K562 (cell line): ENCODE measurements at regions not wholly inside any gene's neighbourhood (a gene's known extent, or its start where the extent isn't known, plus 50 kb on each side); places are given as distances from the start of the nearest gene placed in this dataset.

Experiments used
- ATAC-seq: fragments of 200-7000 bp; cut with Tn5 transposase; 3 replicates; pipeline ENCODE4 v1.9.1; 2020; ENCODE audit warnings: moderate library complexity
- BruUV-seq: library from RNA; stranded (reverse); fragments of 400-500 nt; replicated peaks from 2 replicates; lab custom pipeline; 2021; lab: Mats Ljungman, UMichigan
- CTCF ChIA-PET: fragments of 300-600 bp; formaldehyde crosslinking; extraction: SDS; loops from one replicate; lab custom pipeline; 2021; ENCODE audit warnings: low intra/inter-chr PET ratio; lab: Yijun Ruan, JAX
- POLR2A ChIA-PET: fragments of 300-600, 350-650 bp; sonication (Branson Sonifier 250); formaldehyde crosslinking; extraction: SDS; loops from one replicate; lab custom pipeline; 2021; ENCODE audit warnings: antibody characterized with exemption, inconsistent platforms; lab: Yijun Ruan, JAX
- DNase-seq, 4 experiments: peaks; one replicate each; pipeline versions ENCODE4 v3.0.0 to v3.0.0-alpha.2; 2011 to 2018; ENCODE audit warnings: low spot score in 3 of 4, mixed read lengths in 3 of 4; ENCODE audit errors: extremely low read depth in 1 of 4
- FAIRE-seq: peaks from 2 replicates; lab custom pipeline; 2011; peaks lifted over from hg19 to GRCh38; lab: Jason Lieb, UNC
- H2AFZ ChIP-seq: 2 replicates; pipeline ENCODE4 v1.6.0; 2011; ENCODE audit warnings: low read depth, low read length, control low read depth, inconsistent platforms
- H3K27ac ChIP-seq: fragments of 200-600 bp; 3 replicates; pipeline ENCODE4 v1.8.0; 2011; ENCODE audit warnings: low read depth, mild to moderate bottlenecking, control low read depth, inconsistent platforms, low read length, moderate library complexity, mixed read lengths; ENCODE audit errors: extremely low read depth
- H3K27me3 ChIP-seq, 2 experiments: fragments of 300-600 bp in 1 of 2; 2 replicates in 1 of 2; 3 replicates in 1 of 2; pipeline versions ENCODE4 v1.6.0 to v1.8.0; 2011; ENCODE audit warnings: inconsistent platforms in 2 of 2, low read length in 2 of 2, mild to moderate bottlenecking in 1 of 2, mixed read lengths in 1 of 2, moderate library complexity in 1 of 2; ENCODE audit not compliant: control insufficient read depth in 2 of 2, insufficient read depth in 2 of 2
- H3K36me3 ChIP-seq: fragments of 300-600 bp; 3 replicates; pipeline ENCODE4 v1.8.0; 2011; ENCODE audit warnings: mild to moderate bottlenecking, low read length, inconsistent platforms; ENCODE audit not compliant: control insufficient read depth, insufficient read depth
- H3K4me1 ChIP-seq, 2 experiments: fragments of 200-600 bp in 1 of 2; replicated peaks in 1 of 2; 2 replicates in 1 of 2; 3 replicates in 1 of 2; pipeline versions ENCODE4 v1.5.1 to v1.8.0; 2011; ENCODE audit warnings: inconsistent platforms in 2 of 2, low read length in 2 of 2, mild to moderate bottlenecking in 1 of 2, mixed read lengths in 1 of 2, moderate library complexity in 1 of 2; ENCODE audit not compliant: control insufficient read depth in 2 of 2, insufficient read depth in 2 of 2
- H3K4me2 ChIP-seq: 2 replicates; pipeline ENCODE4 v1.6.1; 2011; ENCODE audit warnings: low read length, control low read depth, inconsistent platforms, mixed read lengths; ENCODE audit not compliant: insufficient read depth
- H3K4me3 ChIP-seq: fragments of 200-600 bp; sonication (generic), shearing (Covaris generic); 2 replicates; pipeline ENCODE4 v1.5.1; 2016; ENCODE audit warnings: control low read depth, inconsistent platforms
- H3K79me2 ChIP-seq: fragments of 200-600 bp; 3 replicates; pipeline ENCODE4 v1.8.0; 2011; ENCODE audit warnings: low read length, inconsistent platforms; ENCODE audit not compliant: control insufficient read depth, insufficient read depth
- H3K9ac ChIP-seq, 2 experiments: 2 replicates each; pipeline versions ENCODE4 v1.6.0 to v1.6.1; 2011; ENCODE audit warnings: low read depth in 2 of 2, low read length in 2 of 2, control low read depth in 1 of 2, inconsistent platforms in 1 of 2, mild to moderate bottlenecking in 1 of 2, mixed read lengths in 1 of 2; ENCODE audit not compliant: insufficient read depth in 1 of 2
- H3K9me1 ChIP-seq: one replicate; pipeline ENCODE4 v1.6.0; 2011; ENCODE audit warnings: inconsistent platforms, mild to moderate bottlenecking, low read length, moderate library complexity; ENCODE audit not compliant: control insufficient read depth, insufficient read depth
- H3K9me3 ChIP-seq: replicated peaks from 2 replicates; pipeline ENCODE4 v1.5.1; 2011; ENCODE audit warnings: low read depth, low read length, inconsistent platforms; ENCODE audit not compliant: control insufficient read depth, insufficient read depth
- H4K20me1 ChIP-seq: replicated peaks from 2 replicates; pipeline ENCODE4 v1.6.1; 2011; ENCODE audit warnings: low read length, inconsistent platforms, mixed read lengths; ENCODE audit not compliant: control insufficient read depth, insufficient read depth
- BRF1 ChIP-seq: IDR thresholded peaks from 3 replicates; pipeline ENCODE4 v1.6.1; 2011; ENCODE audit warnings: borderline replicate concordance, mild to moderate bottlenecking; ENCODE audit not compliant: insufficient read length; ENCODE audit errors: extremely low read depth
- CCAR2 ChIP-seq: fragments of 200-400 bp; formaldehyde crosslinking; IDR thresholded peaks from 2 replicates; pipeline ENCODE4 v1.6.1; 2017; ENCODE audit warnings: mild to moderate bottlenecking, low read depth, low read length
- HIVEP1 ChIP-seq: fragments of 250-450 bp; sonication (Bioruptor Pico); IDR thresholded peaks from 2 replicates; pipeline ENCODE4 v1.4.0; 2020; ENCODE audit warnings: mild to moderate bottlenecking
- MAFF ChIP-seq: IDR thresholded peaks from 2 replicates; pipeline ENCODE4 v1.6.1; 2012; ENCODE audit warnings: low read length, improper control_type of control experiment
- NELFE ChIP-seq: IDR thresholded peaks from 2 replicates; pipeline ENCODE4 v1.6.1; 2011; ENCODE audit warnings: mild to moderate bottlenecking; ENCODE audit not compliant: insufficient read depth, insufficient read length
- PHF21A ChIP-seq: fragments of 450-650 bp; IDR thresholded peaks from 2 replicates; pipeline ENCODE4 v1.6.1; 2017; ENCODE audit warnings: low read depth, borderline replicate concordance
- SMARCE1 ChIP-seq: fragments of 450-650 bp; IDR thresholded peaks from 2 replicates; pipeline ENCODE4 v1.7.1; 2016; ENCODE audit warnings: mild to moderate bottlenecking
- ZBTB34 ChIP-seq: fragments of 250-450 bp; sonication (Bioruptor Pico); IDR thresholded peaks from 2 replicates; pipeline ENCODE4 v1.8.0; 2021; ENCODE audit warnings: mild to moderate bottlenecking, moderate library complexity
- ZC3H8 ChIP-seq: fragments of 450-650 bp; IDR thresholded peaks from 2 replicates; pipeline ENCODE4 v1.6.1; 2017
- ZHX1 ChIP-seq: fragments of 150-350 bp; conservative IDR thresholded peaks from 2 replicates; pipeline ENCODE4 v1.6.1; 2014; ENCODE audit warnings: low read length
- ZNF239 ChIP-seq: fragments of 250-450 bp; sonication (Bioruptor Pico); IDR thresholded peaks from 2 replicates; pipeline ENCODE4 v1.4.0; 2020; ENCODE audit warnings: mild to moderate bottlenecking
- whole genome bisulfite sequencing: fragments of 100-300 bp; shearing (Covaris generic); methylation state at CpG from one replicate; pipeline ENCODE4 v1.1.6; 2016; ENCODE audit warnings: low coverage, mixed read lengths; ENCODE audit not compliant: insufficient coverage; ENCODE audit errors: missing lambda C conversion rate; 5-methylcytosine and 5-hydroxymethylcytosine counted together
- in situ Hi-C: fragments of 300-500 bp; cut with MboI; formaldehyde crosslinking; loops from 4 replicates; pipeline ENCODE4 v1.15.0; 2018; ENCODE audit warnings: inconsistent platforms, mixed read lengths
- intact Hi-C: fragments of 100-400 bp; cut with micrococcal nuclease; formaldehyde crosslinking; loops from 2 replicates; pipeline ENCODE4 v1.14.2; 2022
- TF ChIP-seq, protein P1 (sequence below): sonication (generic); formaldehyde crosslinking; IDR thresholded peaks from 2 replicates; pipeline ENCODE4 v1.8.1; 2023; ENCODE audit warnings: missing genetic modification reagents, mild to moderate bottlenecking, borderline replicate concordance

DNA sequence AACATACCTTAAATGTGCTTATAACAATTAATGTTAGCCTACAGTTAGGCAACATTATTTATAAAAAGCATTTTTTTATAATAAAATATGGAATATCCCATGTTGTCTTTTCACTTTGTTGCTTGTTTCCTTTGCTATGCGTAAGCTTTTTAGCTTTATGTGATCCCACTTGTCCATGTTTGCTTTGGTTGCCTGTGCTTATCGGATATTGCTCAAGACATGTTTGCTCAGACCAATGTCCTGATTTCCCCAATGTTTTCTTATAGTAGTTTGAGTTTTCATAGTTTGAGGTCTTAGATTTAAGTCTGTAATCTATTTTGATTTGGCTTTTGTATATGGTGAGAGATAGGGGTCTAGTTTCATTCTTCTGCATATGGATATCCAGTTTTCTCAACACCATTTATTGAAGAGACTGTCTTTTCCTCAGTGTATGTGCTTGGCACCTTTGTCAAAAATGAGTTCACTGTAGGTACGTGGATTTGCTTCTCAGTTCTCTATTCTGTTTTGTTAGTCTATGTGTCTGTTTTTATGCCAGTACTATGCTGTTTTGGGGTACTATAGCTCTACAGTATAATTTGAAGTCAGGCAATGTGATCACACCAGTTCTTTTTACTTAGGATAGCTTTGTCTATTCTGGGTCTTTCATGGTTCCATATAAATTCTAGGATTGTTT lies 592.7 kb upstream of the SEMA6D start:
- no peak for ATAC-seq
- no peak for TF ChIP-seq ZHX1
- TF ChIP-seq, protein P1, sequence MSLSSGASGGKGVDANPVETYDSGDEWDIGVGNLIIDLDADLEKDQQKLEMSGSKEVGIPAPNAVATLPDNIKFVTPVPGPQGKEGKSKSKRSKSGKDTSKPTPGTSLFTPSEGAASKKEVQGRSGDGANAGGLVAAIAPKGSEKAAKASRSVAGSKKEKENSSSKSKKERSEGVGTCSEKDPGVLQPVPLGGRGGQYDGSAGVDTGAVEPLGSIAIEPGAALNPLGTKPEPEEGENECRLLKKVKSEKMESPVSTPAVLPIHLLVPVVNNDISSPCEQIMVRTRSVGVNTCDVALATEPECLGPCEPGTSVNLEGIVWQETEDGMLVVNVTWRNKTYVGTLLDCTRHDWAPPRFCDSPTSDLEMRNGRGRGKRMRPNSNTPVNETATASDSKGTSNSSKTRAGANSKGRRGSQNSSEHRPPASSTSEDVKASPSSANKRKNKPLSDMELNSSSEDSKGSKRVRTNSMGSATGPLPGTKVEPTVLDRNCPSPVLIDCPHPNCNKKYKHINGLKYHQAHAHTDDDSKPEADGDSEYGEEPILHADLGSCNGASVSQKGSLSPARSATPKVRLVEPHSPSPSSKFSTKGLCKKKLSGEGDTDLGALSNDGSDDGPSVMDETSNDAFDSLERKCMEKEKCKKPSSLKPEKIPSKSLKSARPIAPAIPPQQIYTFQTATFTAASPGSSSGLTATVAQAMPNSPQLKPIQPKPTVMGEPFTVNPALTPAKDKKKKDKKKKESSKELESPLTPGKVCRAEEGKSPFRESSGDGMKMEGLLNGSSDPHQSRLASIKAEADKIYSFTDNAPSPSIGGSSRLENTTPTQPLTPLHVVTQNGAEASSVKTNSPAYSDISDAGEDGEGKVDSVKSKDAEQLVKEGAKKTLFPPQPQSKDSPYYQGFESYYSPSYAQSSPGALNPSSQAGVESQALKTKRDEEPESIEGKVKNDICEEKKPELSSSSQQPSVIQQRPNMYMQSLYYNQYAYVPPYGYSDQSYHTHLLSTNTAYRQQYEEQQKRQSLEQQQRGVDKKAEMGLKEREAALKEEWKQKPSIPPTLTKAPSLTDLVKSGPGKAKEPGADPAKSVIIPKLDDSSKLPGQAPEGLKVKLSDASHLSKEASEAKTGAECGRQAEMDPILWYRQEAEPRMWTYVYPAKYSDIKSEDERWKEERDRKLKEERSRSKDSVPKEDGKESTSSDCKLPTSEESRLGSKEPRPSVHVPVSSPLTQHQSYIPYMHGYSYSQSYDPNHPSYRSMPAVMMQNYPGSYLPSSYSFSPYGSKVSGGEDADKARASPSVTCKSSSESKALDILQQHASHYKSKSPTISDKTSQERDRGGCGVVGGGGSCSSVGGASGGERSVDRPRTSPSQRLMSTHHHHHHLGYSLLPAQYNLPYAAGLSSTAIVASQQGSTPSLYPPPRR (CRISPR knock-in tag), result no peak
- no peak for TF ChIP-seq ZC3H8
- no peak for TF ChIP-seq MAFF
- no peak for TF ChIP-seq PHF21A
- TF ChIP-seq HIVEP1, result no peak
- TF ChIP-seq BRF1, result no peak
- TF ChIP-seq ZNF239 (CRISPR knock-in tag), result no peak
- no peak for TF ChIP-seq SMARCE1
- no peak for TF ChIP-seq ZBTB34 (CRISPR knock-in tag)
- TF ChIP-seq NELFE, result no peak
- TF ChIP-seq CCAR2, result no peak
- TF ChIP-seq, all 486 proteins: peak for 0

More for the DNA sequence above, 592.7 kb upstream of the SEMA6D start:
- ChIA-PET POLR2A (no interaction called here), CTCF (no interaction called here)
- in situ Hi-C loops, result no loop called here
- no peaks in the 10 kb centered on the region for H3K27me3 ChIP-seq
- H3K4me1 ChIP-seq, result no peaks in the 10 kb centered on the region
- no peaks in the 10 kb centered on the region for H3K36me3 ChIP-seq
- H2AFZ ChIP-seq, result no peak overlapping the region
- WGBS, result 19% methylated on average over 3 of the region's 3 CpGs
- no peak overlapping the region for H3K9ac ChIP-seq
- DNase-seq (no peak), FAIRE-seq (no peak)
- intact Hi-C loops, result no loop called here
- no peaks in the 10 kb centered on the region for H3K9me1 ChIP-seq
- BruUV-seq, result no TSS peak
- no peaks in the 10 kb centered on the region for H4K20me1 ChIP-seq
- H3K4me2 ChIP-seq, result no peak overlapping the region
- H3K4me3 ChIP-seq, result no peak overlapping the region
- H3K27ac ChIP-seq, result no peak overlapping the region
- H3K79me2 ChIP-seq, result no peaks in the 10 kb centered on the region
- no peaks in the 10 kb centered on the region for H3K9me3 ChIP-seq
